Common myeloid progenitor, CD34-positive (primary cell): ENCODE measurements at regions not wholly inside any gene's neighbourhood (a gene's known extent, or its start where the extent isn't known, plus 50 kb on each side); places are given as distances from the start of the nearest gene placed in this dataset.
"Not testable (repeated sequence)": the region's sequence is repeated elsewhere in the genome, so short reads cannot be mapped to it uniquely, and the experiment has no call there.

Experiments used
- CTCF ChIA-PET: fragments of 350-600 bp; sonication (Branson Sonifier 250); formaldehyde crosslinking; loops from one replicate; lab custom pipeline; 2021; ENCODE audit warnings: antibody characterized with exemption; lab: Charles Lee
- POLR2A ChIA-PET: fragments of 350-600 bp; sonication (Branson Sonifier 250); formaldehyde crosslinking; loops from one replicate; lab custom pipeline; 2021; ENCODE audit warnings: antibody characterized with exemption; lab: Charles Lee
- DNase-seq, 3 donors: peaks; one replicate each; pipeline versions ENCODE4 v3.0.0 to v3.0.0-alpha.2; 2013
- H3K27ac ChIP-seq, 2 experiments: 1 replicate in 1 of 2; 2 replicates in 1 of 2; pipeline ENCODE4 v1.7.0; 2013; ENCODE audit warnings: inconsistent platforms in 2 of 2, low read length in 2 of 2, mild to moderate bottlenecking in 2 of 2, low read depth in 1 of 2, moderate library complexity in 1 of 2; ENCODE audit not compliant: severe bottlenecking in 2 of 2, insufficient read depth in 1 of 2, poor library complexity in 1 of 2
- H3K27me3 ChIP-seq, 5 experiments: replicated peaks in 2 of 5; 1 replicate in 3 of 5; 2 replicates in 2 of 5; pipeline versions ENCODE4 v1.6.1 to v1.7.0; 2013; ENCODE audit warnings: low read length in 4 of 5, mild to moderate bottlenecking in 2 of 5, moderate library complexity in 2 of 5, inconsistent platforms in 1 of 5; ENCODE audit not compliant: insufficient read depth in 5 of 5, control insufficient read depth in 4 of 5
- H3K36me3 ChIP-seq, 4 experiments: 1 replicate in 2 of 4; 2 replicates in 2 of 4; pipeline versions ENCODE4 v1.6.1 to v1.7.0; 2013; ENCODE audit warnings: low read length in 3 of 4, control low read depth in 1 of 4, mild to moderate bottlenecking in 1 of 4; ENCODE audit not compliant: control insufficient read depth in 4 of 4, insufficient read depth in 4 of 4
- H3K4me1 ChIP-seq, 4 experiments: 1 replicate in 3 of 4; 2 replicates in 1 of 4; pipeline versions ENCODE4 v1.6.1 to v1.7.1; 2013; ENCODE audit warnings: low read length in 3 of 4, mild to moderate bottlenecking in 3 of 4, control low read depth in 1 of 4, inconsistent platforms in 1 of 4, moderate library complexity in 1 of 4; ENCODE audit not compliant: control insufficient read depth in 4 of 4, insufficient read depth in 4 of 4; ENCODE audit errors: control extremely low read depth in 1 of 4
- H3K4me3 ChIP-seq, 7 experiments: 1 replicate in 4 of 7; 2 replicates in 3 of 7; pipeline versions ENCODE4 v1.5.1 to v1.7.0; 2013; ENCODE audit warnings: mild to moderate bottlenecking in 7 of 7, low read length in 6 of 7, moderate library complexity in 6 of 7, inconsistent platforms in 2 of 7, low read depth in 2 of 7, control low read depth in 1 of 7; ENCODE audit not compliant: insufficient read depth in 4 of 7, control insufficient read depth in 1 of 7; ENCODE audit errors: extremely low read depth in 1 of 7
- H3K9me3 ChIP-seq, 5 experiments: 1 replicate in 4 of 5; 2 replicates in 1 of 5; pipeline versions ENCODE4 v1.6.1 to v1.7.1; 2013; ENCODE audit warnings: low read length in 4 of 5, mild to moderate bottlenecking in 2 of 5, inconsistent platforms in 1 of 5, low read depth in 1 of 5, moderate library complexity in 1 of 5; ENCODE audit not compliant: control insufficient read depth in 4 of 5, insufficient read depth in 2 of 5; ENCODE audit errors: control extremely low read depth in 1 of 5
- WGBS: methylation state at CpG from one replicate; pipeline ENCODE4 v1.1.5; 2013; ENCODE audit not compliant: insufficient coverage; 5-methylcytosine and 5-hydroxymethylcytosine counted together

DNA sequence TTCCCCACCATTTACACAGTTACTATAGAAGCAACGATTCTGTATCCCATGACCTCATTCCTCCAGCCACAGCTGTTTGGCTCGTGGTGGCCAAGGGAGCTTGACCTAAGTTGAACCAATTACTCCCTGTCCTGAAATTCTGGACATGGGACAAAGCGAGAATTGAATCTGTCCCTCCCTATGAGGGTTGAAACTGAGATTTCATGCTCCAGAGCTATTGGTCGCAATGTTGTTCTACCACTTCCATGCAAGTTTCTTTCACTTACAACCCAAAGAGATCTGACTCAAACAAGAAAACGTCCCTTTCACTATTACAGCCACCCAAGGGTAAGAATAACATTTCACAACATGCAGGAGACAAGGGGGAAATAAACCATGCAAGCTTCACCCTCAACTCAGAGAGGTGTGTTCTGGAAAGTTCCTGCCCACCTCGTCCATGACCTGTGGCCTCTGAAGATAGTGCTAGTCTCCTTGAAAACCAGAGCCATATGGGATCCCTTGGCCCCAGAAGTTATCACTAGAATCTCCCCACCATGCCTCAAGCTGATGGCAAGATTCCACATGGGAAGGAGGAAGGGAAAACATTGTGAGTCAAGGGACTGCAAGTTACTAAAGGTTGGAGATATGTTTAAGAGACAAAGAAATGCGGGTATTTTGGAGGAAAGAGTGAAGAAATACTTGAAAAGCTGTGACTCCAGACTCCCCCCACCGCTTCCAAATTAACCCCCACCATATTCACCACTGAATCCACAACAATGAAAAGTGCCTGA is 74.5 kb upstream of the SRSF6 start:
- no peak for DNase-seq
- CTCF ChIA-PET: no interaction called here
- Histone ChIP-seq H3K4me1 (no peaks in the 10 kb centered on the region), H3K9me3 (peaks cover 0 to 10% (median 3%) of the 10 kb centered on the region in 5 experiments), H3K27ac (no peak overlapping the region), H3K4me3 (no peak overlapping the region), H3K27me3 (peaks cover 0 to 11% (median 0%) of the 10 kb centered on the region in 5 experiments), H3K36me3 (no peaks in the 10 kb centered on the region)
- POLR2A ChIA-PET: interaction anchor here (0.6 kb wide), 1 partner anchor 9 kb away, joined by 3 read pairs; no protein-coding TSS in a partner anchor
- WGBS: 81% methylated on average over 4 of the region's 8 CpGs

DNA sequence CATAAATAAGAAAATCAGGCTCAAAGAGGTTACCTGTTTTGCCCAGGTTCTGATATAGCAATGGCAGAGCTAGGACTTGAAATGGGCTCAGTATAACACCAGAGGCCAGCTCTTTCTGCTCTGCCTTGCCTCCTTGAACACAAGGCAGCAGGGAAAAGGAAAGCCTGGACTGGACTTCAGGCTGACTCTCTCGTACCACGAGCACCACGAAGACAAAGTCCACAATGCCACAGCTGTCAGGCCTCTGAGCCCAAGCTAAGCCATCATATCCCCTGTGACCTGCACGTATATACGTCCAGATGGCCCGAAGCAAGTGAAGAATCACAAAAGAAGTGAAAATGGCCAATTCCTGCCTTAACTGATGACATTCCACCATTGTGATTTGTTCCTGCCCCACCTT is 75.6 kb upstream of the SRSF6 start:
- 97% methylated on average over 6 of the region's 6 CpGs for WGBS
- H3K27me3 ChIP-seq: not testable (repeated sequence)

DNA sequence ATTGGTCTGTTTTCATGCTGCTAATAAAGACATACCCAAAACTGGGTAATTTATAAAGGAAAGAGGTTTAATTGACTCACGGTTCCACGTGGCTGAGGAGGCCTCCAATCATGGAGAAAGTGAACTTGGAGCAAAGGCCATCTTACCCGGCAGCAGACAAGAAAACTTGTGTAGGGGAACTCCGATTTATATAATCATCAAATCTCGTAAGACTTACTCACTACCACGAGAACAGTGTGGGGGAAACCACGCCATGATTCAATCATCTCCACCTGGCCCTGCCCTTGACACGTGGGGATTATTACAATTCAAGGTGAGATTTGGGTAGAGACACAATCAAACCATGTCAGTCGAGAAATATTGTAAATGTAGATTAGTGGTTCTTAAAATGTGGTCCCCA is 76.2 kb upstream of the SRSF6 start:
- H3K9me3 ChIP-seq, H3K27ac ChIP-seq, DNase-seq, POLR2A ChIA-PET, H3K27me3 ChIP-seq, H3K4me3 ChIP-seq, H3K36me3 ChIP-seq, H3K4me1 ChIP-seq, CTCF ChIA-PET: not testable (repeated sequence)
- 73% methylated on average over 3 of the region's 9 CpGs for WGBS

More for the DNA sequence above, 75.6 kb upstream of the SRSF6 start:
- CTCF ChIA-PET, H3K27ac ChIP-seq, DNase-seq, POLR2A ChIA-PET, H3K36me3 ChIP-seq, H3K4me1 ChIP-seq, H3K4me3 ChIP-seq: not testable (repeated sequence)
- peaks cover 0 to 10% (median 3%) of the 10 kb centered on the region in 5 experiments for H3K9me3 ChIP-seq

DNA sequence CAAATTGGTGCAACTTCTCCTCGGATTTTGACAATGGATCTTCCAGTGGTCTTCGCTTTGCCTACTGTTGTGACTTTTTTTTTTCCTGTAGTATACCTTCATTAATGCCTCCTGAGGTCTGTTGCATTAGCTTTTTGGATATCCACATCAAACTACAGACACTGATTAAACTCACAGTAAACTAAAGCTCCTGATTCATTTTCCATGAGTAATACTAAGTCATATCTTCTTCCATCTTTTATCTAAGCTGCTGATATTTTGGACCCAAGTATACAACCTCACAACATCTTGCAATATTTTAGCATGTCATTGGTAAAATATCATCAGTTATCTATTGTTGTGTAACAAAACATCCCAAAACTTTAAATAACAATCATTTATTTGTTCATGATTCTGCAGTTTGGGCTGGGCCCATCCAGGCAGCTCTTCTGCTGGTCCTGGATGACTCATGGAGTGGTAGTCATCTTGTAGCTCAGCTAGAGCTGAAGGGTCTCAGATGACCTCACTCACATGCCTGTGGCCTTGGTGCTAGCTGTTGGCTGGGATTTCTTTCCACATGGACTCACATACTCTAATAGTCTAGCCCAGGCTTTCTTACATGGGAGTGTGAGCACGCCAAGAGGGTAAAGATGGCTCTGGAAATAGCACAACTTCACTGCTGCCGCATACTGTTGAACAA is 78.3 kb upstream of the SRSF6 start:
- POLR2A ChIA-PET: no interaction called here

DNA sequence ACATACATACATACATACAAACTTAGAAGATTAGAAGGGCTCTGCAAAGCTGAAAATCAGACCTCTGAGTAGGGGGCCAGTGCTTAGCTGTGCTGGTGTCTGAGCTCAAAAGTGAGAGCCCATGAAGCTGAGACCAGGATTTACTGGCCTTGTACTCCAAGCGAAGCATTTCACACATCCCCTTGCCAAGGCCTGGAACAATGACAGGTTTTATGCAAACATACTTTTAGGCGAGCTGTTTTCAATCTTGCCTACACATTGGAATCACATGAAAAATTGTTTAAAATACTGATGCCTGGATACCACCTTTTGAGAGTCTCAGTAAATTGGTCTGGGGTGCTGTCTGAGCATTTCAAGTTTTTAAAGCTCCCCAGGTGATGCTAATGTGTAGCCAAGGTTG is 80.9 kb upstream of the SRSF6 start:
- no peak overlapping the region for H3K27ac ChIP-seq
- no peaks in the 10 kb centered on the region for H3K36me3 ChIP-seq
- H3K4me1 ChIP-seq: no peaks in the 10 kb centered on the region
- peaks cover 0 to 3% (median 0%) of the 10 kb centered on the region in 5 experiments for H3K27me3 ChIP-seq
- ChIA-PET POLR2A (no interaction called here), CTCF (no interaction called here)
- WGBS: 95% methylated on average over 2 of the region's 2 CpGs
- peaks cover 0 to 2% (median 0%) of the 10 kb centered on the region in 5 experiments for H3K9me3 ChIP-seq
- no peak overlapping the region for H3K4me3 ChIP-seq
- DNase-seq: no peak

More for the DNA sequence above, 78.3 kb upstream of the SRSF6 start:
- H3K4me1 ChIP-seq: no peaks in the 10 kb centered on the region
- 100% methylated on average over 4 of the region's 4 CpGs for WGBS
- H3K4me3 ChIP-seq: no peak overlapping the region
- no peak for DNase-seq
- H3K27me3 ChIP-seq: peaks cover 0 to 11% (median 0%) of the 10 kb centered on the region in 5 experiments
- CTCF ChIA-PET: no interaction called here
- H3K27ac ChIP-seq: no peak overlapping the region
- no peaks in the 10 kb centered on the region for H3K36me3 ChIP-seq
- peaks cover 0 to 2% (median 0%) of the 10 kb centered on the region in 5 experiments for H3K9me3 ChIP-seq

DNA sequence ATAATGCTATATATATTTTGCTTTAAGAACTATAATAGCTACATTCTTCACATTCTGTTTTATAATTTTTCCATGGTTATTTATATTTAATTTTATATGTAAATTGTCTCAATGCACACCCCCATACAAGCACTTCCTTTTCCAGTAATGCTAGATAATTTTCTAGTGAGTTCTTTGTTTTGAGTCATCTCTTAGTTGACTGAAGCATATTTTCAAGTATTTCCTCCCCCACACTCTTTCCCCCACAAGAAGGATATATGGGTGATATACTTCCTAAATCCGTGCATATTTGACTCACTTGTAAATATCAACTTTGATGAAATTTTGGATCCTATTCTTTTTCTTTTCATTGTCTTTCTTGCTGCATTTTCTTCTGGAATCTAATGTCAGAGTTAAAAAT is 82.1 kb upstream of the SRSF6 start:
- Histone ChIP-seq H3K27ac (no peak overlapping the region), H3K9me3 (no peaks in the 10 kb centered on the region), H3K4me3 (no peak overlapping the region), H3K27me3 (peaks cover 0 to 3% (median 0%) of the 10 kb centered on the region in 5 experiments), H3K4me1 (no peaks in the 10 kb centered on the region), H3K36me3 (no peaks in the 10 kb centered on the region)
- DNase-seq: no peak
- CTCF ChIA-PET: no interaction called here
- WGBS: no CpG with 5 or more reads among the region's 1 CpG
- POLR2A ChIA-PET: no interaction called here

DNA sequence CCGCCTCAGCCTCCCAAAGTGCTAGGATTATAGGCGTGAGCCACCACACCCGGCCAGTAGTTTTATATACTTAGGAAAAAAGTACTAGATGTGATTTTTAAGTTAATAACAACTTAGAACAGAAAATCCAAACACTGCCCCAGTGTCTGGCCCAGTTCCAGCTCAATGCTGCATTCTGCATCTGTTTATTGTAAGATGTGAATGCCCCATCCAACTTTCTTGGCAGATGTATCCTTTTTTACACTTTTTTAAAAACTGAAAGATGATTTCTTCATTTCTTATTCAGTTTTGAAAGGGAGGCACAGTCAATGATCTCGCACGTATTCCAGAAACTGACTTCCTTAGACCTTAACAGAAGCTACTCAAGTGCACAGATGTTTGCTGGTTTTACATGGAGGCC is 85.6 kb upstream of the SRSF6 start:
- WGBS: 100% methylated on average over 1 of the region's 5 CpGs
- ChIA-PET CTCF (no interaction called here), POLR2A (no interaction called here)
- no peak overlapping the region for H3K4me3 ChIP-seq
- no peak overlapping the region for H3K27ac ChIP-seq
- no peaks in the 10 kb centered on the region for H3K4me1 ChIP-seq
- H3K9me3 ChIP-seq: no peaks in the 10 kb centered on the region
- H3K27me3 ChIP-seq: peaks cover 0 to 3% (median 0%) of the 10 kb centered on the region in 5 experiments
- no peak for DNase-seq
- no peaks in the 10 kb centered on the region for H3K36me3 ChIP-seq
